ENCODE measurements at regions not wholly inside any gene's neighbourhood (a gene's known extent, or its start where the extent isn't known, plus 50 kb on each side); places are given as distances from the start of the nearest gene placed in this dataset.

- intact Hi-C loops (cut with micrococcal nuclease) = no loop called here
- no peak for DNase-seq
Measured at GRCh38 chr12:91319071-91319760, 136.6 kb upstream of the DCN start.

More at GRCh38 chr12:91319071-91319760, 136.6 kb upstream of the DCN start:
- Mint-ChIP-seq H3K4me1 (no peaks in the 10 kb centered on the region), H3K4me3 (no peak overlapping the region), H3K27me3 (no peaks in the 10 kb centered on the region), H3K27ac (no peak overlapping the region), H3K9me3 (ENCODE audit: insufficient read depth) (no peaks in the 10 kb centered on the region)
- Histone ChIP-seq H3K9ac (ENCODE audit: low read length) (no peak overlapping the region), H3K36me3 (replicated peaks in 1 of 2; ENCODE audit: control extremely low read depth in 1 of 2, control insufficient read depth in 1 of 2, extremely low read depth in 1 of 2, insufficient read depth in 2 of 2, low read length in 1 of 2) (no peaks in the 10 kb centered on the region), H4K20me1 (ENCODE audit: control insufficient read depth, insufficient read depth, low read length, poor library complexity, severe bottlenecking) (no peaks in the 10 kb centered on the region), H3K27me3 (replicated peaks in 1 of 4; ENCODE audit: control extremely low read depth in 1 of 4, control insufficient read depth in 3 of 4, insufficient read depth in 4 of 4, low read length in 3 of 4) (no peaks in the 10 kb centered on the region), H2AFZ (ENCODE audit: insufficient read depth, low read depth, low read length, poor library complexity, severe bottlenecking) (no peak overlapping the region), H3K9me3 (ENCODE audit: control extremely low read depth in 1 of 3, control insufficient read depth in 2 of 3, insufficient read depth in 1 of 3, low read length in 2 of 3) (no peaks in the 10 kb centered on the region), H3K27ac (ENCODE audit: low read length in 2 of 2) (no peak overlapping the region), H3K4me1 (ENCODE audit: control insufficient read depth in 2 of 2, insufficient read depth in 2 of 2, low read length in 2 of 2) (no peaks in the 10 kb centered on the region), H3K79me2 (ENCODE audit: control insufficient read depth, insufficient read depth, low read length) (no peaks in the 10 kb centered on the region), H3K4me2 (replicated peaks; ENCODE audit: low read depth, low read length, poor library complexity, severe bottlenecking) (no peak overlapping the region), H3K4me3 (ENCODE audit: control extremely low read depth in 1 of 5, extremely low read depth in 1 of 5, insufficient read depth in 1 of 5, low read depth in 2 of 5, low read length in 4 of 5) (no peak overlapping the region)
- CTCF ChIA-PET = interaction anchor here (0.9 kb wide), 1 partner anchor 8 kb away, joined by 5 read pairs; no protein-coding TSS in a partner anchor
- POLR2A ChIA-PET = no interaction called here
- TF ChIP-seq CTCF (IDR thresholded peaks at IDR 0.05) = no peak
- TF ChIP-seq EZH2 (IDR thresholded peaks at IDR 0.05; ENCODE audit: borderline replicate concordance, insufficient read depth, low read depth, low read length, poor library complexity, severe bottlenecking) = no peak
- WGBS (ENCODE audit: insufficient coverage) = no CpG with 5 or more reads among the region's 2 CpGs
- no peak for ATAC-seq (ENCODE audit: low read depth)
